ENCODE measurements at regions not wholly inside any gene's neighbourhood (a gene's known extent, or its start where the extent isn't known, plus 50 kb on each side); places are given as distances from the start of the nearest gene placed in this dataset.

DNA sequence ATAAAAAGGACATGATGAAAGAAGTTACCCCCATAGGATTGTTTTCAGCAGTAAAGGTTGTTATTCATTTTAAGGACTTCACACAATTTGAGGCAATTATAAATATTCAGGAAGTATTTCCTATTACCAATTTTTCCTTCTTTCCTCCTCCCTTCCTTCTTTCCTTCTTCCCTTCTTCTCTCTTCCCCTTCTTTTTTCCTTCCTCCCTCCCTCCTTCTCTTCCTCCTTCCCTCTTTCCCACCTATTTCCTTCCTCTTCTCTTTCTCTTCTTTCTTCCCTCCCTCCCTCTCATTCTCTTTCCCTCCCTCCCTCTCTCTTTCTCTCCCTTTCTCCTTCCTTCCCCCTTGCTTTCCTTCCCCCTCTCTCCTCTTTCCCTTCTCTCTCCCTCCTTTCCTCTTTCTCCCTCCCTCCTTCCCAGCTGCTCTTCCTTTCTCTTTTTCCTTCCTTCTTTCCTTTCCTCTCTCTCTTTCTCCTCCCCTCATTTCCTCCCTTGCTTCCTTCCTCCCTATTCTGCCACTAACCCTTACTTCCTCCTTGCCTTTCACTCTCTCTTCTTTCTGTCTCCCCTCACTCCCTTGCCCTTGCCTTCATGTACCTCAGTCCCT lies 105.1 kb downstream of the ADRB2 start:
- Histone ChIP-seq H3K4me2 (replicated peaks; ENCODE audit: extremely low read depth, low read length, poor library complexity, severe bottlenecking) (no peak overlapping the region), H4K20me1 (ENCODE audit: insufficient read depth, low read length) (no peaks in the 10 kb centered on the region), H3K27me3 (ENCODE audit: control insufficient read depth in 2 of 2, insufficient read depth in 2 of 2, low read length in 2 of 2) (no peaks in the 10 kb centered on the region), H3K4me1 (ENCODE audit: control insufficient read depth in 1 of 2, insufficient read depth in 2 of 2, low read length in 2 of 2) (no peaks in the 10 kb centered on the region), H3K9ac (ENCODE audit: insufficient read depth, low read length, poor library complexity, severe bottlenecking) (no peak overlapping the region), H3K79me2 (ENCODE audit: insufficient read depth, low read length) (no peaks in the 10 kb centered on the region), H3K9me3 (replicated peaks in 1 of 2; ENCODE audit: control insufficient read depth in 1 of 2, insufficient read depth in 1 of 2, low read length in 2 of 2) (no peaks in the 10 kb centered on the region), H3K4me3 (replicated peaks in 1 of 3; ENCODE audit: low read depth in 2 of 3, low read length in 3 of 3) (no peak overlapping the region), H2AFZ (ENCODE audit: insufficient read depth, low read depth, low read length, poor library complexity, severe bottlenecking) (no peak overlapping the region), H3K36me3 (replicated peaks in 1 of 2; ENCODE audit: control insufficient read depth in 1 of 2, insufficient read depth in 2 of 2, low read length in 2 of 2) (no peaks in the 10 kb centered on the region), H3K27ac (ENCODE audit: low read depth in 1 of 2, low read length in 2 of 2) (no peak overlapping the region)
- peaks cover 14% of the 10 kb centered on the region for H3K4me1 Mint-ChIP-seq
- DNase-seq: no peak
- H3K36me3 Mint-ChIP-seq: no peaks in the 10 kb centered on the region
- H3K27me3 Mint-ChIP-seq (ENCODE audit: low read depth in 3 of 3): peaks cover 2 to 5% (median 3%) of the 10 kb centered on the region in 3 donors
- peaks cover 0 to 1% (median 0%) of the 10 kb centered on the region in 7 donors for H3K9me3 Mint-ChIP-seq
- no peak overlapping the region for H3K27ac Mint-ChIP-seq
- TF ChIP-seq, protein P1, sequence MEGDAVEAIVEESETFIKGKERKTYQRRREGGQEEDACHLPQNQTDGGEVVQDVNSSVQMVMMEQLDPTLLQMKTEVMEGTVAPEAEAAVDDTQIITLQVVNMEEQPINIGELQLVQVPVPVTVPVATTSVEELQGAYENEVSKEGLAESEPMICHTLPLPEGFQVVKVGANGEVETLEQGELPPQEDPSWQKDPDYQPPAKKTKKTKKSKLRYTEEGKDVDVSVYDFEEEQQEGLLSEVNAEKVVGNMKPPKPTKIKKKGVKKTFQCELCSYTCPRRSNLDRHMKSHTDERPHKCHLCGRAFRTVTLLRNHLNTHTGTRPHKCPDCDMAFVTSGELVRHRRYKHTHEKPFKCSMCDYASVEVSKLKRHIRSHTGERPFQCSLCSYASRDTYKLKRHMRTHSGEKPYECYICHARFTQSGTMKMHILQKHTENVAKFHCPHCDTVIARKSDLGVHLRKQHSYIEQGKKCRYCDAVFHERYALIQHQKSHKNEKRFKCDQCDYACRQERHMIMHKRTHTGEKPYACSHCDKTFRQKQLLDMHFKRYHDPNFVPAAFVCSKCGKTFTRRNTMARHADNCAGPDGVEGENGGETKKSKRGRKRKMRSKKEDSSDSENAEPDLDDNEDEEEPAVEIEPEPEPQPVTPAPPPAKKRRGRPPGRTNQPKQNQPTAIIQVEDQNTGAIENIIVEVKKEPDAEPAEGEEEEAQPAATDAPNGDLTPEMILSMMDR (IDR thresholded peaks at IDR 0.05): no peak
- no peak overlapping the region for H3K4me3 Mint-ChIP-seq
- intact Hi-C loops (cut with micrococcal nuclease): no loop called here

DNA sequence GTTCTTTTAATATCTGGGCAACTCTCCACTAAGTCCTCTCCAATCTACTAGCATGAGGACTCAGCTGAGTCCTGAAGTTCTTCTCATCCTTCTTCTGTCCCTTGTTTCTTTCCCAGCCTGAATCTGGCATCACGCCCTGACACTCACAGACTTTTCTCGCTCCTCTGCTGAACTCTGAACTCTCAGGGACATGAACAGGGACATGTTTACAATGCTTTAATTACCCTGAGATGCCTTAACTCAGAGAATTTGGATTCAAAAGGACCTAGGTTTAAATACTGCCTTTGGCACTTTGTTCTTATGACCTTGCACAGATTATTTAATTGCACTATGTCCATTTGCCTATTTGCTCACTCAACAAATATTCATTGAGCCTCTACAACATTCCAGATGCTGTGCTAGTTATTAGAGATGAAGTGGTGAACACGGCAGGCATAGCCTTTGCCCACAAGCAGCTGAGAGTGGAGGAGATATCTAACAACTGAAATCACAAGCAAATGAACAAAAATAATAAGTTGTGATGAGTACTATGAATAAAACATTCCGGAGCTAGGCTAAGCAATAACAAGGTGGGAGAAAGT lies 106.0 kb downstream of the ADRB2 start:
- no peaks in the 10 kb centered on the region for H3K36me3 ChIP-seq (replicated peaks in 1 of 2; ENCODE audit: control insufficient read depth in 1 of 2, insufficient read depth in 2 of 2, low read length in 2 of 2)
- Mint-ChIP-seq H3K27ac (peak overlapping the region in 1 of 7 donors; percentile 20), H3K27me3 (ENCODE audit: low read depth in 3 of 3) (peaks cover 2 to 5% (median 3%) of the 10 kb centered on the region in 3 donors), H3K9me3 (peaks cover 0 to 1% (median 0%) of the 10 kb centered on the region in 7 donors), H3K4me1 (peaks cover 14% of the 10 kb centered on the region), H3K4me3 (no peak overlapping the region), H3K36me3 (no peaks in the 10 kb centered on the region)
- H3K4me3 ChIP-seq (replicated peaks in 1 of 3; ENCODE audit: low read depth in 2 of 3, low read length in 3 of 3): no peak overlapping the region
- no peaks in the 10 kb centered on the region for H3K4me1 ChIP-seq (ENCODE audit: control insufficient read depth in 1 of 2, insufficient read depth in 2 of 2, low read length in 2 of 2)
- TF ChIP-seq, protein P1 (IDR thresholded peaks at IDR 0.05): no peak
- H3K9ac ChIP-seq (ENCODE audit: insufficient read depth, low read length, poor library complexity, severe bottlenecking): no peak overlapping the region
- no peak for DNase-seq
- H3K4me2 ChIP-seq (replicated peaks; ENCODE audit: extremely low read depth, low read length, poor library complexity, severe bottlenecking): no peak overlapping the region
- 98% methylated on average over 3 of the region's 4 CpGs for WGBS (ENCODE audit: insufficient coverage)
- H2AFZ ChIP-seq (ENCODE audit: insufficient read depth, low read depth, low read length, poor library complexity, severe bottlenecking): no peak overlapping the region
- no peaks in the 10 kb centered on the region for H3K9me3 ChIP-seq (replicated peaks in 1 of 2; ENCODE audit: control insufficient read depth in 1 of 2, insufficient read depth in 1 of 2, low read length in 2 of 2)
- intact Hi-C loops (cut with micrococcal nuclease): no loop called here
- no peaks in the 10 kb centered on the region for H3K27me3 ChIP-seq (ENCODE audit: control insufficient read depth in 2 of 2, insufficient read depth in 2 of 2, low read length in 2 of 2)
- H4K20me1 ChIP-seq (ENCODE audit: insufficient read depth, low read length): no peaks in the 10 kb centered on the region
- H3K79me2 ChIP-seq (ENCODE audit: insufficient read depth, low read length): no peaks in the 10 kb centered on the region
- H3K27ac ChIP-seq (ENCODE audit: low read depth in 1 of 2, low read length in 2 of 2): no peak overlapping the region
